DMS153 treated with DMSO at 0.1 percent for 48 hours (cell line): ENCODE measurements at regions not wholly inside any gene's neighbourhood (a gene's known extent, or its start where the extent isn't known, plus 50 kb on each side); places are given as distances from the start of the nearest gene placed in this dataset.

ENCODE experiments used
- DNase-seq: peaks from one replicate; lab custom pipeline; 2025; ENCODE audit not compliant: unreplicated experiment; lab: John Stamatoyannopoulos, UW

- DNase-seq = no peak
Measured at GRCh38 chr9:79945016-79945415, 373.3 kb downstream of the TLE4 start.

GRCh38 chr9:79940919-79941318 lies 369.2 kb downstream of the TLE4 start:
- no peak for DNase-seq

GRCh38 chr9:79939819-79940218 lies 368.1 kb downstream of the TLE4 start:
- DNase-seq = no peak

DNA sequence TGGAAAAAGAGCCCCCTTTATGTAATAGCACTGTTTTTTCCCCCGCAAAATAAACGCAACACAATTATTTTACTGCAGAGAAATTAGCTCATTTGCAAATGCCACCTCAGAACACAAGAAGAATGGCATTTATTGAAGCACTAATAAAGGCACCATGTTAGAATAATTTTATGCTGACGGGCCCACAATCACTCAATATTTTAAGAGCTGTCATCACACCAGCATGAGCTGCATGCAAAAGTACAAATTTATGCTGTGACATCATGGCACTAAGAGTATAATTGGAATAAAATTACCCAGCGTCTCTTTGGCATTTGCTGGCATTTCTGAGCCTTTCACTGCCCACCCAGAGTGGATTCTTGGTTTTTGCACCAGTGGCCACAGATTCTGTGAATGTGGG lies 364.6 kb downstream of the TLE4 start:
- DNase-seq = no peak

DNA sequence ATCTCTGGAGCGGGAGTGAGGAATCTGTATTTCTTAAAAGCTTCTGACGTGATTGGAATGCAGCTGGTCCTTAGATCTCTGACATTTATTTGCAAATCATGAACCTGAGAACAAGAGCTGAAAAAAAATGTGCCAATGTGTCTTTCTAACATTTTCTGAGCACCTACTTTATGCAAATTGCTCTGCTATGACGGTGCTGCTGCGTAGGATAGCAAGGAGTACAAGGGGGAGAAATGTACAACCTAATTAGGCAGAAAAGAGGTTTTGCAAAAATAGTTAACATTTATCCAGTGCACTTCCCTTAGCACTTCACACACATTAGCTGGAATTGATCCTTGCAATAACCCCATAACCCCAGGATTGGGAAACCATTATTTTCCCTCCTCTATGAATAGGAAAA lies 357.5 kb downstream of the TLE4 start:
- DNase-seq = no peak

DNA sequence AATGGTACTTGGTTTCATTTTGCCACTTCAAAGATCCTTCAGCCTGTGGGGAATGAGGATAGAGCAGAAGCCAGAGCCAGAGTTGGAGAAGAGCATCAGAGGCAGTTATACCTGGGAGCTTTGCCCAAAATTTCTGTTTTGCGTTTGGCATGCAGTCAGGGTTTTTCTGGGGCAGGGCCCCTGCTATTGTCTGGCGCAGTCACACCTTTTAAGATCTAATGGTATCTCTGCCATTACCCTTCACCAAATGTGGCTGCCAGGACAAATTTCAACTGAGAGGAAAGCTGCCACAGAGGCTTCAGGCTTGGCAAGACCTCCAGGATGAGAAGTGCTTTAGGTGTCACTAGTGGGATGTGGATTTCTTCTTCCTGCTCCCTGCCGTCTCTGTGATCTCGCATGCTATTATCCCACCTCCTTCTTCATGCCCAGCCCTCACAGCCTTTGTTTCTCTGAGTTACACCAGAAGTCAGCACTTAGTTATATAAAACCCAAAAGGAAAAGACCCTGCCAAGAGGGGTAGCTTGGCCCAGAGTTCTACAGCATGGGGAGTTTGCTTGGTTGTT lies 357.0 kb downstream of the TLE4 start:
- DNase-seq = no peak

DNA sequence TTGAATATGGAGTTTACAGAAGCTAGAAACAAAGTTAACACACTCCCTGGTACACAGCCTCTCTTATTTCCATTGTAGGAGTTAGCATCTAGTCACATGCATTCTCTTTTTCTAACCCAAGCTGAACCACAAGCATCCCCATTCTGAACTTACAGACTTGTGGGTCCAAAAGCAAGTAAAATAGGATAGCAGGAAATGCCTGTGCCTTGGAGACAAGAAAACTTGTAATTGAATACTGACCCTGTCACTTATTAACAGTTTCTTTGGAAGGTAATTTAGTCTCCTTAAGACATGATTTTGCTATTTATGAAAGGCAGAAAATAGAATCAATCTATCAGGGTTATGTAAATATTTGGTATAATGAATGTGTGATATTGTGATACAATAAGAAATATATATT lies 353.6 kb downstream of the TLE4 start:
- no peak for DNase-seq

GRCh38 chr9:79924836-79925235 lies 353.1 kb downstream of the TLE4 start:
- DNase-seq = no peak

DNA sequence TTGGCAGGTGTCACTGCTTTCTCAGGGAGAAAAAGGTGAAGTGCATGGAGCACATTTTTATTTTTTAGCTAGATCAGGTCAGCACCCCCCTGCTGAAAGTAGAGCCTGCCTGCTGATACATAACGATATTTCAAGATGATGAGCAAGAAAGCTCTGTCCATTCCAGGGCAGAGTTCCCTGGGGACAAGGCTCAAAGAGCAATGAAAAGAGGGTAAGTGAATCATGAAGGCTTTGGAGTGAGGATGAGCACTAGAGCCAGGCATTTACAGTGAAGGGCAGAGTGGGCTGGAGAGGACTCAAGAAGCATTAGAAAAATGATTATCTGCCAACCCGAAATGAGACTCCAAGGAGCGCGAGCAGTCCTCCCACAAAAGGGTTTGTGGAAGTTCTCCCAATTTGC lies 345.7 kb downstream of the TLE4 start:
- no peak for DNase-seq

- no peak for DNase-seq
Measured at GRCh38 chr9:79913867-79914266, 342.1 kb downstream of the TLE4 start.

DNA sequence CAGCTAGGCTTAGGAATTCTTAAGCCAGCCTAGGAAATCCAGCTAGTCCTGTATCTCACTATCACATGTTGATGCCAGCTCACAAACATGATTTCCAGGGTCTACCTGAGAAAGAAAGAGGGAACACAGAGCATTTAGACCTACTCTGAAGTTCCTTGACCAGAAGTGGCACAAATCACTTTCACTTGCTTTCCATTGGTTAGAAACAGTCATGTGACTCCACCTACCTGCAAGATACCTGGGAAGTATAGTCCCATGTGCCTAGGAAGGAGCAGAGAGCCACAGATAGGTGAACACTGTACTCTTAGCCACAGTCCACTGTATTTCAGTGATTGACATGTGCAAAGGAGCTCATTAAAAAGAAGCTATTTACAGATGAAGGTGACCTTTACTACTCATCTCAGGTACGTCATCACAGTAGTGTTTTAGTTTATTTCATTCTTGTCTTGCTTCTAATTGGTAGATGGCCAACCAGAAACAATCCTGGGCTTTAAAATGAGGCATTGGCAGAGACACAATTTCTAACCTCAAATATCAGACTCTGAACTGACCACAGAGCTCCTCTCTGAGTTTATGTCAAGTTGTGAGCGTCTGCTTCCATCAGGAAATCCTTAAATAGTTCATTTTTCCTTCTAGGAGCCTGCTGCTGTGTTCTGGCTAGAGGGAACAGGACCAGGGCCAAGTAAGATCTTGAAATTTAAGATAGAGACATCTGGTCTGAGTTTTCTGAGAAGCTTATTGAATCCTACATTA lies 340.7 kb downstream of the TLE4 start:
- no peak for DNase-seq

- no peak for DNase-seq
Measured at GRCh38 chr9:79911724-79912123, 340.0 kb downstream of the TLE4 start.

- DNase-seq = no peak
Measured at GRCh38 chr9:79902825-79903600, 331.2 kb downstream of the TLE4 start.

DNA sequence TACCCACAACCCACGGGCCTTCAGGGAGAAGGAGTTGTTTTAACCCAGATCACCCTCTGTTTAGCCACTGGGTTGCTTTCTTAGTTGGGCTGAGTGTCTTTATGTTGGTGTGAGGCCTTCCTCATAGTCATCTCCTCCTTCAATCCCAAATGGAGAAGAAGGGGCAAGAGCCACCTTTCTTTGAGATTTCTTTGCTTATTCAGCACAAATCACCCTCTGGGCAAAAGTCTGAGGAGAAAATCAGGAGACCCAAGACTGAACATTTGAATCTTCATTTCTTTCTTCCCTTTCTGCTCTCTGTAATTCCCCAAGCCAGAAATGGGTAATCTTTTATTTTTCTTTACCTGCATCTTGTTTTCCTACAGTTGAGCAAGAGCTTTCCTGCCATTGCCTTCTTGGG lies 329.0 kb downstream of the TLE4 start:
- no peak for DNase-seq

GRCh38 chr9:79896390-79896980 lies 324.7 kb downstream of the TLE4 start:
- DNase-seq = no peak

- no peak for DNase-seq
Measured at GRCh38 chr9:79895232-79895631, 323.5 kb downstream of the TLE4 start.

DNA sequence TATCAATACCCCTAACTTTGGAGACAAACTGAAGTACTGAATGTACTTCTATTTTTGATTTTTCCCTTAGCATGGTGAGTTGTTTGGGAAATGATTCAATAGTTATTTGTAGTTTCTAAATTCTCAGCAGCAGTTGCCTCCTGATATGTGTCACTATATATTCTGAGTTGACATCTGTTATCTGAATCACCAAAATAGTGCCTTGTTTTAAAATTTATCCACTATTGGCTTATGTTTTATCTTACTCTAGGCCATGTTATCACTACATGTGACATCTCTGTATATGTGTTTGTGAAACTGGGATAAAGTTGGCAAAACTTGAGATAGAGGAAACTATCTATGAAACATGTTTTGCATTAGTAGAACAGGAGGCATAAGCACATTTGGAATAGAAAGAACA lies 317.6 kb downstream of the TLE4 start:
- no peak for DNase-seq

DNA sequence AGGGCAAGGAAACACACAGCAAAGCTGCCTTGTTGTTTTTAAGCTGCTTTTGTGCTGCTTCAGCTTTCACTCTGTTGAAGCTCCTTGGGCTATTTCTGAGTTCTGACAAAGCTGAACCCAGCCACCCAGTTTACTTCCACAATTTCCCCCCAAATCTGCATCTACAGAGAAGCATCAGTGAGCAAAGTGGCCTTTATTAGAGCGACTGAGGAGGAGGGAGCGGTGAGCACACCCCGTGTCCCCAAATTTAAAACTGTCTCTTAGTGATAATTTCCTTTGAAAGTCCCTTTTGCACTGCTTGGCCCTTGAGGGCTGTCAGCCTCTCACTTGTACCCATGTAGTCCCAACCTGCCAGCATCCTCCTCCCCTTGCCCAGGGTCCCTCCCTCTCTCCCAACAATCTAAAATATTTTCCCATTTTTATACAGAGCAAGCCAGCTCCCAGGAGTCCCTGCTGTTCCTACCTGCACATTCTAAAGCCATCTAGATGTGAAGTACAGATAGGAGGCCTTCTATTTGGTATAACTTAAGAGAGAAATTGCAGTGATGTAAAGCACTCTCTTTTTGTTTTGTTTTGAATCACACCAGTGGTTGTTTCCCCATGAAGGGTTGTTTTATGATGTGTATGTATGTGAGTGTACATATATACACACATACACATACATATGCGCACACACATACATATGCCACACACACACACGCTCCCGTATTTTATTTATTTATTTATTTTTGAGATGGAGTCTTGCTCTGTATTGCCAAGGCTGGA lies 313.5 kb downstream of the TLE4 start:
- no peak for DNase-seq

- no peak for DNase-seq
Measured at GRCh38 chr9:79884546-79884945, 312.8 kb downstream of the TLE4 start.

DNA sequence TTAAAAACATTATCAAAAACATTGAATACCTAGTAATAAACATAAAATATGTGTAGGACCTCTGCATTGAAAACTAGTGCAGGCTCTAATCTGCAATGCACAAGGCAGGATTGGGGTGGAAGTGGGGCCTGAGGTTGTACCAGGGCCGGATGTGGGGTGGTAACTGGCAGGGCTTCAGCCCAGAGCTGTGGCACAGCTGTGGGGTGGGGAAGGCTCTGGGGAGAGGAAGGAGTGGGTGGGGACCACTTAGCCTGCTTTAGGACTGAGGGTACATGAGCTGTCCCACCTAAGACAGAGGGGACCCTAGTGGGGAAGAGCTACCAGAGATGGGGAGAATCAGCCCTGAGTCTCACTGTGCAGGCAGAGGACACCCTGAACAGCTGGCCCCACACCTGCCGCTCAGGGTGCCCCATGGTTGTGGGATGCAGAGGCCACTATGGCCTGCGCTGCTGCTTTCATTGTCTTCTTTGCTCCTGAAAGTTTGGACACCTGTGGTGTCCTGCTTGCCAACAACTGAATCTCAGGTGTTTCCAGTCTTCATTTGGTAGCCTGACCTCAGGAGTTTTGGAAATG lies 311.4 kb downstream of the TLE4 start:
- no peak for DNase-seq

DNA sequence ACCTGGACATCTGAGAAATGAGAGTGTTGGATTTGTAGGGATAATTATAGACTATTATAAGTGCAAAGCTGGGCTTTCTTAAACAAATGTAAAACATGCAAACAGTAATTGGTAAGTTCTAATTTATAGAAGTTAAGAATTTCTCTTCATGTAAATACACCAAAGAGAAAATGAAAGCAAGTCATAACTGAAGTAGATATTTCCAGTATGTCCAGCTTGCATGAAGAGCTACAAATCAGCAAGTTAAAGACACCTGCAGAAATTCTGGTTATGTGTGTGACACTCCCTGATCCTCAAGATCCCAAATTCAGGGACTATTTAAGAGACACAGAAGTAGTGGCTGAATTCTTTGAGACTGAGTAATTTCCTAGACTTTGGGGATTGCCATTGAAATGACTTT lies 308.9 kb downstream of the TLE4 start:
- DNase-seq = no peak
